ENCODE measurements at regions not wholly inside any gene's neighbourhood (a gene's known extent, or its start where the extent isn't known, plus 50 kb on each side); places are given as distances from the start of the nearest gene placed in this dataset.

GRCh38 chr3:110711851-110712516 is 359.6 kb upstream of the NECTIN3 start:
- no peaks in the 10 kb centered on the region for H3K9me2 ChIP-seq (ENCODE audit: insufficient read depth, low read length)
- no peaks in the 10 kb centered on the region for H3K36me3 ChIP-seq (ENCODE audit: insufficient read depth, low read length)
- no peak overlapping the region for H3K4me2 ChIP-seq (ENCODE audit: low read length)
- no peak overlapping the region for H3K27ac ChIP-seq (ENCODE audit: low read length)
- H2AFZ ChIP-seq (ENCODE audit: low read depth, low read length) = no peak overlapping the region
- H3K9me3 ChIP-seq (ENCODE audit: low read length) = no peaks in the 10 kb centered on the region
- H3K4me3 ChIP-seq (ENCODE audit: low read length) = no peak overlapping the region
- H3F3A ChIP-seq (ENCODE audit: insufficient read depth, low read length, poor library complexity, severe bottlenecking) = no peaks in the 10 kb centered on the region
- H4K20me1 ChIP-seq (ENCODE audit: insufficient read depth) = no peaks in the 10 kb centered on the region
- no peak overlapping the region for H3K9ac ChIP-seq (ENCODE audit: low read length)
- TF ChIP-seq MXI1 (conservative IDR thresholded peaks at IDR 0.05; ENCODE audit: poor library complexity, severe bottlenecking) (no peak), RAD21 (conservative IDR thresholded peaks at IDR 0.05) (no peak), SMC3 (conservative IDR thresholded peaks at IDR 0.05; ENCODE audit: poor library complexity) (no peak), EP300 (conservative IDR thresholded peaks at IDR 0.05; ENCODE audit: poor library complexity, severe bottlenecking) (no peak), POLR2AphosphoS5 (IDR thresholded peaks at IDR 0.05) (no peak), EZH2 (IDR thresholded peaks at IDR 0.05; ENCODE audit: borderline replicate concordance, insufficient read depth, low read length, poor library complexity, severe bottlenecking) (no peak), TAF1 (IDR thresholded peaks at IDR 0.05; ENCODE audit: low read depth) (no peak)
- TF ChIP-seq, protein P1, sequence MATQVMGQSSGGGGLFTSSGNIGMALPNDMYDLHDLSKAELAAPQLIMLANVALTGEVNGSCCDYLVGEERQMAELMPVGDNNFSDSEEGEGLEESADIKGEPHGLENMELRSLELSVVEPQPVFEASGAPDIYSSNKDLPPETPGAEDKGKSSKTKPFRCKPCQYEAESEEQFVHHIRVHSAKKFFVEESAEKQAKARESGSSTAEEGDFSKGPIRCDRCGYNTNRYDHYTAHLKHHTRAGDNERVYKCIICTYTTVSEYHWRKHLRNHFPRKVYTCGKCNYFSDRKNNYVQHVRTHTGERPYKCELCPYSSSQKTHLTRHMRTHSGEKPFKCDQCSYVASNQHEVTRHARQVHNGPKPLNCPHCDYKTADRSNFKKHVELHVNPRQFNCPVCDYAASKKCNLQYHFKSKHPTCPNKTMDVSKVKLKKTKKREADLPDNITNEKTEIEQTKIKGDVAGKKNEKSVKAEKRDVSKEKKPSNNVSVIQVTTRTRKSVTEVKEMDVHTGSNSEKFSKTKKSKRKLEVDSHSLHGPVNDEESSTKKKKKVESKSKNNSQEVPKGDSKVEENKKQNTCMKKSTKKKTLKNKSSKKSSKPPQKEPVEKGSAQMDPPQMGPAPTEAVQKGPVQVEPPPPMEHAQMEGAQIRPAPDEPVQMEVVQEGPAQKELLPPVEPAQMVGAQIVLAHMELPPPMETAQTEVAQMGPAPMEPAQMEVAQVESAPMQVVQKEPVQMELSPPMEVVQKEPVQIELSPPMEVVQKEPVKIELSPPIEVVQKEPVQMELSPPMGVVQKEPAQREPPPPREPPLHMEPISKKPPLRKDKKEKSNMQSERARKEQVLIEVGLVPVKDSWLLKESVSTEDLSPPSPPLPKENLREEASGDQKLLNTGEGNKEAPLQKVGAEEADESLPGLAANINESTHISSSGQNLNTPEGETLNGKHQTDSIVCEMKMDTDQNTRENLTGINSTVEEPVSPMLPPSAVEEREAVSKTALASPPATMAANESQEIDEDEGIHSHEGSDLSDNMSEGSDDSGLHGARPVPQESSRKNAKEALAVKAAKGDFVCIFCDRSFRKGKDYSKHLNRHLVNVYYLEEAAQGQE (IDR thresholded peaks at IDR 0.05; ENCODE audit: borderline replicate concordance) = no peak
- TF ChIP-seq, protein P2, sequence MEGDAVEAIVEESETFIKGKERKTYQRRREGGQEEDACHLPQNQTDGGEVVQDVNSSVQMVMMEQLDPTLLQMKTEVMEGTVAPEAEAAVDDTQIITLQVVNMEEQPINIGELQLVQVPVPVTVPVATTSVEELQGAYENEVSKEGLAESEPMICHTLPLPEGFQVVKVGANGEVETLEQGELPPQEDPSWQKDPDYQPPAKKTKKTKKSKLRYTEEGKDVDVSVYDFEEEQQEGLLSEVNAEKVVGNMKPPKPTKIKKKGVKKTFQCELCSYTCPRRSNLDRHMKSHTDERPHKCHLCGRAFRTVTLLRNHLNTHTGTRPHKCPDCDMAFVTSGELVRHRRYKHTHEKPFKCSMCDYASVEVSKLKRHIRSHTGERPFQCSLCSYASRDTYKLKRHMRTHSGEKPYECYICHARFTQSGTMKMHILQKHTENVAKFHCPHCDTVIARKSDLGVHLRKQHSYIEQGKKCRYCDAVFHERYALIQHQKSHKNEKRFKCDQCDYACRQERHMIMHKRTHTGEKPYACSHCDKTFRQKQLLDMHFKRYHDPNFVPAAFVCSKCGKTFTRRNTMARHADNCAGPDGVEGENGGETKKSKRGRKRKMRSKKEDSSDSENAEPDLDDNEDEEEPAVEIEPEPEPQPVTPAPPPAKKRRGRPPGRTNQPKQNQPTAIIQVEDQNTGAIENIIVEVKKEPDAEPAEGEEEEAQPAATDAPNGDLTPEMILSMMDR (IDR thresholded peaks at IDR 0.05; ENCODE audit: poor library complexity, severe bottlenecking) = no peak
- no peaks in the 10 kb centered on the region for H3K79me2 ChIP-seq (replicated peaks; ENCODE audit: insufficient read depth, low read length)
- H3K27me3 ChIP-seq (ENCODE audit: insufficient read depth, low read depth, low read length) = no peaks in the 10 kb centered on the region

DNA sequence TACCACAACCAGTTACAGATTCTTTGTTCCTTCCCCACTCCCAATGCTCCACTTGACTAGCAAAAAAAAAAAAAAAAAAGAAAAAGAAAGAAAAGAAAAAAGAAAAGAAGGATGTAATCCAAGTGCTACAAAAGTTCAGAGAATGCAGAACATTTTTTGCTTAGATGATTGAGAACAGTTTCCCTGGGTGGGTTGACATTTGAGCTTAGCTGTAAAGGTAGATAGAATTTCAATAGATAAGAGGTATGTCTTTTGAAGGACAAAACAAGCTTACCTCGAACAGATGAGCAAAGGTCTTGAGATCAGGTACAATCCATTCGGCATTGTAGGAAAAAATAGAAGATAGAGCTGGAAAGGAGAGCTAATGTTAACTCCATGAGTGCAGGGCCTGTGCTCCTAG is 344.6 kb upstream of the NECTIN3 start:
- Histone ChIP-seq H3K9ac (ENCODE audit: low read length) (no peak overlapping the region), H4K20me1 (ENCODE audit: insufficient read depth) (no peaks in the 10 kb centered on the region), H3K4me2 (ENCODE audit: low read length) (no peak overlapping the region), H3K4me3 (ENCODE audit: low read length) (no peak overlapping the region), H3K9me2 (ENCODE audit: insufficient read depth, low read length) (no peaks in the 10 kb centered on the region), H3K27me3 (ENCODE audit: insufficient read depth, low read depth, low read length) (no peaks in the 10 kb centered on the region), H2AFZ (ENCODE audit: low read depth, low read length) (no peak overlapping the region), H3F3A (ENCODE audit: insufficient read depth, low read length, poor library complexity, severe bottlenecking) (no peaks in the 10 kb centered on the region), H3K27ac (ENCODE audit: low read length) (no peak overlapping the region), H3K36me3 (ENCODE audit: insufficient read depth, low read length) (no peaks in the 10 kb centered on the region), H3K9me3 (ENCODE audit: low read length) (peaks cover 2% of the 10 kb centered on the region), H3K79me2 (replicated peaks; ENCODE audit: insufficient read depth, low read length) (no peaks in the 10 kb centered on the region)
- TF ChIP-seq EP300 (conservative IDR thresholded peaks at IDR 0.05; ENCODE audit: poor library complexity, severe bottlenecking) = no peak
- no peak for TF ChIP-seq RAD21 (conservative IDR thresholded peaks at IDR 0.05)
- no peak for TF ChIP-seq TAF1 (IDR thresholded peaks at IDR 0.05; ENCODE audit: low read depth)
- TF ChIP-seq MXI1 (conservative IDR thresholded peaks at IDR 0.05; ENCODE audit: poor library complexity, severe bottlenecking) = no peak
- TF ChIP-seq, protein P2 (IDR thresholded peaks at IDR 0.05; ENCODE audit: poor library complexity, severe bottlenecking) = no peak
- no peak for TF ChIP-seq SMC3 (conservative IDR thresholded peaks at IDR 0.05; ENCODE audit: poor library complexity)
- TF ChIP-seq EZH2 (IDR thresholded peaks at IDR 0.05; ENCODE audit: borderline replicate concordance, insufficient read depth, low read length, poor library complexity, severe bottlenecking) = no peak
- no peak for TF ChIP-seq POLR2AphosphoS5 (IDR thresholded peaks at IDR 0.05)
